ENCODE measurements at regions not wholly inside any gene's neighbourhood (a gene's known extent, or its start where the extent isn't known, plus 50 kb on each side); places are given as distances from the start of the nearest gene placed in this dataset.

- TF ChIP-seq, protein P1, sequence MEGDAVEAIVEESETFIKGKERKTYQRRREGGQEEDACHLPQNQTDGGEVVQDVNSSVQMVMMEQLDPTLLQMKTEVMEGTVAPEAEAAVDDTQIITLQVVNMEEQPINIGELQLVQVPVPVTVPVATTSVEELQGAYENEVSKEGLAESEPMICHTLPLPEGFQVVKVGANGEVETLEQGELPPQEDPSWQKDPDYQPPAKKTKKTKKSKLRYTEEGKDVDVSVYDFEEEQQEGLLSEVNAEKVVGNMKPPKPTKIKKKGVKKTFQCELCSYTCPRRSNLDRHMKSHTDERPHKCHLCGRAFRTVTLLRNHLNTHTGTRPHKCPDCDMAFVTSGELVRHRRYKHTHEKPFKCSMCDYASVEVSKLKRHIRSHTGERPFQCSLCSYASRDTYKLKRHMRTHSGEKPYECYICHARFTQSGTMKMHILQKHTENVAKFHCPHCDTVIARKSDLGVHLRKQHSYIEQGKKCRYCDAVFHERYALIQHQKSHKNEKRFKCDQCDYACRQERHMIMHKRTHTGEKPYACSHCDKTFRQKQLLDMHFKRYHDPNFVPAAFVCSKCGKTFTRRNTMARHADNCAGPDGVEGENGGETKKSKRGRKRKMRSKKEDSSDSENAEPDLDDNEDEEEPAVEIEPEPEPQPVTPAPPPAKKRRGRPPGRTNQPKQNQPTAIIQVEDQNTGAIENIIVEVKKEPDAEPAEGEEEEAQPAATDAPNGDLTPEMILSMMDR (IDR thresholded peaks at IDR 0.05), result no peak
- TF ChIP-seq EZH2 (IDR thresholded peaks at IDR 0.05; ENCODE audit: borderline replicate concordance, insufficient read depth, low read depth, low read length, poor library complexity, severe bottlenecking), result no peak
These were observed 93.1 kb upstream of the RUNX3 start for GRCh38 chr1:25023190-25023578.
